HepG2 (cell line): ENCODE measurements at regions not wholly inside any gene's neighbourhood (a gene's known extent, or its start where the extent isn't known, plus 50 kb on each side); places are given as distances from the start of the nearest gene placed in this dataset.

Experiments
- CBX5 ChIP-seq: sonication (generic); formaldehyde crosslinking; IDR thresholded peaks from 2 replicates; pipeline ENCODE4 v1.4.0; 2020; ENCODE audit warnings: missing genetic modification reagents, borderline replicate concordance
- NRL ChIP-seq: sonication (generic); formaldehyde crosslinking; IDR thresholded peaks from 2 replicates; pipeline ENCODE4 v1.5.0; 2020; ENCODE audit warnings: missing genetic modification reagents, mild to moderate bottlenecking, moderate library complexity, borderline replicate concordance
- SSRP1 ChIP-seq: IDR thresholded peaks from 2 replicates; pipeline ENCODE4 v1.6.1; 2016; ENCODE audit warnings: control low read depth
- ZNF333 ChIP-seq: sonication (generic); formaldehyde crosslinking; IDR thresholded peaks from 2 replicates; pipeline ENCODE4 v1.4.0; 2020; ENCODE audit warnings: mild to moderate bottlenecking, missing genetic modification reagents, borderline replicate concordance
- ZNF484 ChIP-seq: sonication (generic); formaldehyde crosslinking; IDR thresholded peaks from 2 replicates; pipeline ENCODE4 v1.5.1; 2020; ENCODE audit warnings: mild to moderate bottlenecking, low read depth, missing genetic modification reagents, borderline replicate concordance
- ZNF496 ChIP-seq: sonication (generic); formaldehyde crosslinking; IDR thresholded peaks from 2 replicates; pipeline ENCODE4 v1.8.1; 2023; ENCODE audit warnings: mild to moderate bottlenecking, moderate library complexity, missing genetic modification reagents; ENCODE audit not compliant: insufficient replicate concordance
- ZNF644 ChIP-seq: IDR thresholded peaks from 2 replicates; pipeline ENCODE4 v1.6.1; 2016; ENCODE audit warnings: low read depth
- TF ChIP-seq, protein P1 (sequence below): sonication (generic); formaldehyde crosslinking; IDR thresholded peaks from 2 replicates; pipeline ENCODE4 v1.4.0; 2020; ENCODE audit warnings: missing genetic modification reagents
- TF ChIP-seq, protein P2 (sequence below): sonication (generic); formaldehyde crosslinking; IDR thresholded peaks from 2 replicates; pipeline ENCODE4 v1.9.0; 2022; ENCODE audit warnings: low read depth, missing genetic modification reagents
- TF ChIP-seq, protein P3 (sequence below): sonication (generic); formaldehyde crosslinking; IDR thresholded peaks from 2 replicates; pipeline ENCODE4; 2020; ENCODE audit warnings: missing genetic modification reagents, mild to moderate bottlenecking, borderline replicate concordance
- TF ChIP-seq, protein P4 (sequence below): sonication (generic); formaldehyde crosslinking; IDR thresholded peaks from 2 replicates; pipeline ENCODE4 v1.5.0; 2020; ENCODE audit warnings: mild to moderate bottlenecking, missing genetic modification reagents

DNA sequence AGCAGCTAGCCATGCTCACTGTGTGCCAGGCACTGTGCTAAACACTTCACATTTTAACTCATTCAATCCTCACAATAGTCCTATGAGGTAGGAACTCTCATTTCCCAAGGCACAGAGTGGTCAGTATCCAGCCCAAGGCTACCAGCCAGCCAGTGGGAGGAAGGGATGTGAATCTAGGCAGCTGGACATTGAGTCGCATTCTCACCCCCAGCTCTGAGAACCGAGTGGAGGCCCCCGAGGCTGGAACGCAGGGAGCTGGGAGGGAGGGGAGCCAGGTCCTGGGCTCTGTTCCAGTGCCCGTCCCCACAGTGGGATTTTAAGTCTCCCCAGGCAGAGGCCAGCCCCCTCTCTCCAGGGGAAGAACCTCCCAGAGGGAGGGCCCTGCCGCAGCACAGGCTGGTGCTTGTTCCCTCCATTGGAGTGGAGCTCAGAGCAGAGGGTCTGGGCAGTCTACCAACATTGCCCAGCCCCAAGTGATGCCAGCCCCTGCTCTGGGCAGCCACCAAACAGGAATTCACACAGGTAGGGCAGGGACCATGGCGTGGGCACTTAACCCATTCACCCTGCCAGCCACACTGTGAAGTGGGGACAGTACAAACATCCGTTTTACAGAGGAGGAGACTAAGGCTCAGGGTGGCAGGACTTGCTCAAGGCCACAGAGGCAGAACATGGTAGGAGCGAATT lies 131.3 kb downstream of the CEBPB start (continued):
- TF ChIP-seq, protein P1, sequence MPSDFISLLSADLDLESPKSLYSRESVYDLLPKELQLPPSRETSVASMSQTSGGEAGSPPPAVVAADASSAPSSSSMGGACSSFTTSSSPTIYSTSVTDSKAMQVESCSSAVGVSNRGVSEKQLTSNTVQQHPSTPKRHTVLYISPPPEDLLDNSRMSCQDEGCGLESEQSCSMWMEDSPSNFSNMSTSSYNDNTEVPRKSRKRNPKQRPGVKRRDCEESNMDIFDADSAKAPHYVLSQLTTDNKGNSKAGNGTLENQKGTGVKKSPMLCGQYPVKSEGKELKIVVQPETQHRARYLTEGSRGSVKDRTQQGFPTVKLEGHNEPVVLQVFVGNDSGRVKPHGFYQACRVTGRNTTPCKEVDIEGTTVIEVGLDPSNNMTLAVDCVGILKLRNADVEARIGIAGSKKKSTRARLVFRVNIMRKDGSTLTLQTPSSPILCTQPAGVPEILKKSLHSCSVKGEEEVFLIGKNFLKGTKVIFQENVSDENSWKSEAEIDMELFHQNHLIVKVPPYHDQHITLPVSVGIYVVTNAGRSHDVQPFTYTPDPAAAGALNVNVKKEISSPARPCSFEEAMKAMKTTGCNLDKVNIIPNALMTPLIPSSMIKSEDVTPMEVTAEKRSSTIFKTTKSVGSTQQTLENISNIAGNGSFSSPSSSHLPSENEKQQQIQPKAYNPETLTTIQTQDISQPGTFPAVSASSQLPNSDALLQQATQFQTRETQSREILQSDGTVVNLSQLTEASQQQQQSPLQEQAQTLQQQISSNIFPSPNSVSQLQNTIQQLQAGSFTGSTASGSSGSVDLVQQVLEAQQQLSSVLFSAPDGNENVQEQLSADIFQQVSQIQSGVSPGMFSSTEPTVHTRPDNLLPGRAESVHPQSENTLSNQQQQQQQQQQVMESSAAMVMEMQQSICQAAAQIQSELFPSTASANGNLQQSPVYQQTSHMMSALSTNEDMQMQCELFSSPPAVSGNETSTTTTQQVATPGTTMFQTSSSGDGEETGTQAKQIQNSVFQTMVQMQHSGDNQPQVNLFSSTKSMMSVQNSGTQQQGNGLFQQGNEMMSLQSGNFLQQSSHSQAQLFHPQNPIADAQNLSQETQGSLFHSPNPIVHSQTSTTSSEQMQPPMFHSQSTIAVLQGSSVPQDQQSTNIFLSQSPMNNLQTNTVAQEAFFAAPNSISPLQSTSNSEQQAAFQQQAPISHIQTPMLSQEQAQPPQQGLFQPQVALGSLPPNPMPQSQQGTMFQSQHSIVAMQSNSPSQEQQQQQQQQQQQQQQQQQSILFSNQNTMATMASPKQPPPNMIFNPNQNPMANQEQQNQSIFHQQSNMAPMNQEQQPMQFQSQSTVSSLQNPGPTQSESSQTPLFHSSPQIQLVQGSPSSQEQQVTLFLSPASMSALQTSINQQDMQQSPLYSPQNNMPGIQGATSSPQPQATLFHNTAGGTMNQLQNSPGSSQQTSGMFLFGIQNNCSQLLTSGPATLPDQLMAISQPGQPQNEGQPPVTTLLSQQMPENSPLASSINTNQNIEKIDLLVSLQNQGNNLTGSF = 0 out of 2 replicates have a peak, but pooled peaks have one; percentile 42
- TF ChIP-seq ZNF644 (CRISPR knock-in tag) = no peak; the same call in 1 of the 2 replicates
- TF ChIP-seq, protein P2, sequence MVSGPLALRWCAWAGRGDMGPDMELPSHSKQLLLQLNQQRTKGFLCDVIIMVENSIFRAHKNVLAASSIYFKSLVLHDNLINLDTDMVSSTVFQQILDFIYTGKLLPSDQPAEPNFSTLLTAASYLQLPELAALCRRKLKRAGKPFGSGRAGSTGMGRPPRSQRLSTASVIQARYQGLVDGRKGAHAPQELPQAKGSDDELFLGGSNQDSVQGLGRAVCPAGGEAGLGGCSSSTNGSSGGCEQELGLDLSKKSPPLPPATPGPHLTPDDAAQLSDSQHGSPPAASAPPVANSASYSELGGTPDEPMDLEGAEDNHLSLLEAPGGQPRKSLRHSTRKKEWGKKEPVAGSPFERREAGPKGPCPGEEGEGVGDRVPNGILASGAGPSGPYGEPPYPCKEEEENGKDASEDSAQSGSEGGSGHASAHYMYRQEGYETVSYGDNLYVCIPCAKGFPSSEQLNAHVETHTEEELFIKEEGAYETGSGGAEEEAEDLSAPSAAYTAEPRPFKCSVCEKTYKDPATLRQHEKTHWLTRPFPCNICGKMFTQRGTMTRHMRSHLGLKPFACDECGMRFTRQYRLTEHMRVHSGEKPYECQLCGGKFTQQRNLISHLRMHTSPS (CRISPR knock-in tag) = peak; percentile 95
- TF ChIP-seq NRL (CRISPR knock-in tag) = peak; percentile 32; the same call in 1 of the 2 replicates
- TF ChIP-seq CBX5 = peak; percentile 14; the same call in 1 of the 2 replicates
- no peak for TF ChIP-seq SSRP1
- TF ChIP-seq, protein P3, sequence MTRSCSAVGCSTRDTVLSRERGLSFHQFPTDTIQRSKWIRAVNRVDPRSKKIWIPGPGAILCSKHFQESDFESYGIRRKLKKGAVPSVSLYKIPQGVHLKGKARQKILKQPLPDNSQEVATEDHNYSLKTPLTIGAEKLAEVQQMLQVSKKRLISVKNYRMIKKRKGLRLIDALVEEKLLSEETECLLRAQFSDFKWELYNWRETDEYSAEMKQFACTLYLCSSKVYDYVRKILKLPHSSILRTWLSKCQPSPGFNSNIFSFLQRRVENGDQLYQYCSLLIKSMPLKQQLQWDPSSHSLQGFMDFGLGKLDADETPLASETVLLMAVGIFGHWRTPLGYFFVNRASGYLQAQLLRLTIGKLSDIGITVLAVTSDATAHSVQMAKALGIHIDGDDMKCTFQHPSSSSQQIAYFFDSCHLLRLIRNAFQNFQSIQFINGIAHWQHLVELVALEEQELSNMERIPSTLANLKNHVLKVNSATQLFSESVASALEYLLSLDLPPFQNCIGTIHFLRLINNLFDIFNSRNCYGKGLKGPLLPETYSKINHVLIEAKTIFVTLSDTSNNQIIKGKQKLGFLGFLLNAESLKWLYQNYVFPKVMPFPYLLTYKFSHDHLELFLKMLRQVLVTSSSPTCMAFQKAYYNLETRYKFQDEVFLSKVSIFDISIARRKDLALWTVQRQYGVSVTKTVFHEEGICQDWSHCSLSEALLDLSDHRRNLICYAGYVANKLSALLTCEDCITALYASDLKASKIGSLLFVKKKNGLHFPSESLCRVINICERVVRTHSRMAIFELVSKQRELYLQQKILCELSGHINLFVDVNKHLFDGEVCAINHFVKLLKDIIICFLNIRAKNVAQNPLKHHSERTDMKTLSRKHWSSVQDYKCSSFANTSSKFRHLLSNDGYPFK (CRISPR knock-in tag) = peak; percentile 30; the same call in 1 of the 2 replicates
- peak; percentile 55; the same call in 1 of the 2 replicates for TF ChIP-seq ZNF333 (CRISPR knock-in tag)
- TF ChIP-seq, protein P4, sequence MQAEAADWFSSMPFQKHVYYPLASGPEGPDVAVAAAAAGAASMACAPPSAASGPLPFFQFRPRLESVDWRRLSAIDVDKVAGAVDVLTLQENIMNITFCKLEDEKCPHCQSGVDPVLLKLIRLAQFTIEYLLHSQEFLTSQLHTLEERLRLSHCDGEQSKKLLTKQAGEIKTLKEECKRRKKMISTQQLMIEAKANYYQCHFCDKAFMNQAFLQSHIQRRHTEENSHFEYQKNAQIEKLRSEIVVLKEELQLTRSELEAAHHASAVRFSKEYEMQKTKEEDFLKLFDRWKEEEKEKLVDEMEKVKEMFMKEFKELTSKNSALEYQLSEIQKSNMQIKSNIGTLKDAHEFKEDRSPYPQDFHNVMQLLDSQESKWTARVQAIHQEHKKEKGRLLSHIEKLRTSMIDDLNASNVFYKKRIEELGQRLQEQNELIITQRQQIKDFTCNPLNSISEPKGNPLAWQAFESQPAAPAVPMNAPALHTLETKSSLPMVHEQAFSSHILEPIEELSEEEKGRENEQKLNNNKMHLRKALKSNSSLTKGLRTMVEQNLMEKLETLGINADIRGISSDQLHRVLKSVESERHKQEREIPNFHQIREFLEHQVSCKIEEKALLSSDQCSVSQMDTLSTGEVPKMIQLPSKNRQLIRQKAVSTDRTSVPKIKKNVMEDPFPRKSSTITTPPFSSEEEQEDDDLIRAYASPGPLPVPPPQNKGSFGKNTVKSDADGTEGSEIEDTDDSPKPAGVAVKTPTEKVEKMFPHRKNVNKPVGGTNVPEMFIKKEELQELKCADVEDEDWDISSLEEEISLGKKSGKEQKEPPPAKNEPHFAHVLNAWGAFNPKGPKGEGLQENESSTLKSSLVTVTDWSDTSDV (CRISPR knock-in tag) = peak; percentile 26; the same call in 1 of the 2 replicates
- TF ChIP-seq ZNF484 (CRISPR knock-in tag) = 0 out of 2 replicates have a peak, but pooled peaks have one; percentile 20
- no peak for TF ChIP-seq ZNF496 (CRISPR knock-in tag)
